Astrocyte (in vitro differentiated cells and primary cell): ENCODE measurements at regions not wholly inside any gene's neighbourhood (a gene's known extent, or its start where the extent isn't known, plus 50 kb on each side); places are given as distances from the start of the nearest gene placed in this dataset.
"Not testable (repeated sequence)": the region's sequence is repeated elsewhere in the genome, so short reads cannot be mapped to it uniquely, and the experiment has no call there.

Experiments
- DNase-seq: peaks from one replicate; pipeline ENCODE4 v3.0.0-alpha.2; 2010; ENCODE audit warnings: low read depth
- FAIRE-seq: peaks from 2 replicates; lab custom pipeline; 2011; peaks lifted over from hg19 to GRCh38; lab: Jason Lieb, UNC
- H2AFZ ChIP-seq: 2 replicates; pipeline ENCODE4 v1.6.0; 2012; ENCODE audit warnings: low read depth, low read length, inconsistent platforms
- H3K27ac ChIP-seq: 2 replicates; pipeline ENCODE4 v1.5.1; 2011; ENCODE audit warnings: low read depth, low read length, inconsistent platforms
- H3K27me3 ChIP-seq: 2 replicates; pipeline ENCODE4 v1.6.0; 2011; ENCODE audit warnings: low read length, inconsistent platforms; ENCODE audit not compliant: insufficient read depth
- H3K36me3 ChIP-seq: 2 replicates; pipeline ENCODE4 v1.5.1; 2011; ENCODE audit warnings: low read length, inconsistent platforms; ENCODE audit not compliant: insufficient read depth
- H3K4me1 ChIP-seq: 2 replicates; pipeline ENCODE4 v1.5.1; 2011; ENCODE audit warnings: low read length, inconsistent platforms; ENCODE audit not compliant: insufficient read depth
- H3K4me2 ChIP-seq: 2 replicates; pipeline ENCODE4 v1.6.0; 2012; ENCODE audit warnings: low read length, inconsistent platforms
- H3K4me3 ChIP-seq: 2 replicates; pipeline ENCODE4 v1.5.1; 2011; ENCODE audit warnings: low read depth, mild to moderate bottlenecking, low read length, inconsistent platforms; ENCODE audit not compliant: insufficient read depth
- H3K79me2 ChIP-seq: 2 replicates; pipeline ENCODE4 v1.6.0; 2012; ENCODE audit warnings: mild to moderate bottlenecking, low read length, inconsistent platforms; ENCODE audit not compliant: insufficient read depth
- H3K9ac ChIP-seq: 2 replicates; pipeline ENCODE4 v1.6.0; 2012; ENCODE audit warnings: mild to moderate bottlenecking, low read length, inconsistent platforms
- H3K9me3 ChIP-seq: 2 replicates; pipeline ENCODE4 v1.5.1; 2012; ENCODE audit warnings: low read depth, mild to moderate bottlenecking, low read length, inconsistent platforms; ENCODE audit not compliant: insufficient read depth
- H4K20me1 ChIP-seq: 2 replicates; pipeline ENCODE4 v1.6.0; 2012; ENCODE audit warnings: low read length, inconsistent platforms; ENCODE audit not compliant: insufficient read depth
- H3K27ac Mint-ChIP-seq: one replicate; pipeline ENCODE4 v1.8.0; 2021; ENCODE audit warnings: mild to moderate bottlenecking, mixed read lengths; ENCODE audit not compliant: unreplicated experiment
- H3K27me3 Mint-ChIP-seq: one replicate; pipeline ENCODE4 v1.8.0; 2021; ENCODE audit warnings: low read depth, mixed read lengths; ENCODE audit not compliant: unreplicated experiment
- H3K36me3 Mint-ChIP-seq: one replicate; pipeline ENCODE4 v1.8.0; 2021; ENCODE audit warnings: low read depth, mixed read lengths; ENCODE audit not compliant: unreplicated experiment
- H3K4me1 Mint-ChIP-seq: one replicate; pipeline ENCODE4 v1.8.0; 2021; ENCODE audit warnings: low read depth, mixed read lengths; ENCODE audit not compliant: unreplicated experiment
- H3K4me3 Mint-ChIP-seq: one replicate; pipeline ENCODE4 v1.8.0; 2021; ENCODE audit warnings: mild to moderate bottlenecking, moderate library complexity, mixed read lengths; ENCODE audit not compliant: unreplicated experiment
- H3K9me3 Mint-ChIP-seq: one replicate; pipeline ENCODE4 v1.8.0; 2021; ENCODE audit warnings: mild to moderate bottlenecking, mixed read lengths; ENCODE audit not compliant: unreplicated experiment
- EZH2 ChIP-seq: IDR thresholded peaks from 2 replicates; pipeline ENCODE4 v1.6.1; 2012; ENCODE audit warnings: mild to moderate bottlenecking, low read length, inconsistent platforms; ENCODE audit not compliant: insufficient read depth
- TF ChIP-seq, protein P1 (sequence below): IDR thresholded peaks from 2 replicates; pipeline ENCODE4 v1.5.1; 2011; ENCODE audit warnings: low read depth, mild to moderate bottlenecking, inconsistent platforms, low read length, moderate library complexity; ENCODE audit not compliant: insufficient read depth

GRCh38 chr3:110995461-110996231, 76.0 kb upstream of the NECTIN3 start:
- Mint-ChIP-seq H3K9me3 (peaks cover 1% of the 10 kb centered on the region), H3K4me3 (no peak overlapping the region), H3K4me1 (no peaks in the 10 kb centered on the region), H3K27me3 (no peaks in the 10 kb centered on the region), H3K36me3 (no peaks in the 10 kb centered on the region), H3K27ac (no peak overlapping the region)
- Histone ChIP-seq H2AFZ (peak overlapping the region; percentile 2), H3K79me2 (no peaks in the 10 kb centered on the region), H3K4me2 (no peak overlapping the region), H3K27me3 (no peaks in the 10 kb centered on the region), H3K4me1 (no peaks in the 10 kb centered on the region), H3K36me3 (no peaks in the 10 kb centered on the region), H4K20me1 (no peaks in the 10 kb centered on the region), H3K9me3 (no peaks in the 10 kb centered on the region), H3K9ac (no peak overlapping the region), H3K4me3 (no peak overlapping the region), H3K27ac (no peak overlapping the region)
- FAIRE-seq: peak; percentile 37
- peak; percentile 52 for DNase-seq
- TF ChIP-seq, protein P1, sequence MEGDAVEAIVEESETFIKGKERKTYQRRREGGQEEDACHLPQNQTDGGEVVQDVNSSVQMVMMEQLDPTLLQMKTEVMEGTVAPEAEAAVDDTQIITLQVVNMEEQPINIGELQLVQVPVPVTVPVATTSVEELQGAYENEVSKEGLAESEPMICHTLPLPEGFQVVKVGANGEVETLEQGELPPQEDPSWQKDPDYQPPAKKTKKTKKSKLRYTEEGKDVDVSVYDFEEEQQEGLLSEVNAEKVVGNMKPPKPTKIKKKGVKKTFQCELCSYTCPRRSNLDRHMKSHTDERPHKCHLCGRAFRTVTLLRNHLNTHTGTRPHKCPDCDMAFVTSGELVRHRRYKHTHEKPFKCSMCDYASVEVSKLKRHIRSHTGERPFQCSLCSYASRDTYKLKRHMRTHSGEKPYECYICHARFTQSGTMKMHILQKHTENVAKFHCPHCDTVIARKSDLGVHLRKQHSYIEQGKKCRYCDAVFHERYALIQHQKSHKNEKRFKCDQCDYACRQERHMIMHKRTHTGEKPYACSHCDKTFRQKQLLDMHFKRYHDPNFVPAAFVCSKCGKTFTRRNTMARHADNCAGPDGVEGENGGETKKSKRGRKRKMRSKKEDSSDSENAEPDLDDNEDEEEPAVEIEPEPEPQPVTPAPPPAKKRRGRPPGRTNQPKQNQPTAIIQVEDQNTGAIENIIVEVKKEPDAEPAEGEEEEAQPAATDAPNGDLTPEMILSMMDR: no peak
- TF ChIP-seq EZH2: no peak

- H3K36me3 ChIP-seq, H3K27ac ChIP-seq, FAIRE-seq, H3K9ac ChIP-seq, H3K9me3 ChIP-seq, H3K4me1 ChIP-seq, DNase-seq, H4K20me1 ChIP-seq, H3K36me3 Mint-ChIP-seq, H3K27me3 ChIP-seq, H3K4me3 ChIP-seq, H3K4me3 Mint-ChIP-seq, H2AFZ ChIP-seq, H3K4me1 Mint-ChIP-seq, H3K9me3 Mint-ChIP-seq, H3K27me3 Mint-ChIP-seq, H3K79me2 ChIP-seq, H3K4me2 ChIP-seq, H3K27ac Mint-ChIP-seq: not testable (repeated sequence)
Observed at GRCh38 chr3:110998766-110999165, 72.8 kb upstream of the NECTIN3 start.

DNA sequence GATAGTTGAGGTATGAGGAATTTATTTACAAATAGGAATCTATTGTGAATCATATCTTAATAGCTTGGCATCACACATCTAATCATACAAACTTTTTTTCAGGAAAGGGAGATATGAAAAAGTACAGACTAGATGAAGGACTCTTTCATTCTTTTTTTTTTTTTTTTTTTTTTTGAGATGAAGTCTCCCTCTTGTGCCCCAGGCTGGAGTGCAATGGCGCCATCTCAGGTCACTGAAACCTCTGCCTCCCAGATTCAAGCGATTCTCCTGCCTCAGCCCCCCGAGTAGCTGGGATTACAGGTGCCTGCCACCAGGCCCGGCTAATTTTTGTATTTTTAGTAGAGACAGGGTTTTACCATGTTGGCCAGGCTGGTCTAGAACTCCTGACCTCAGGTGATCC, 65.1 kb upstream of the NECTIN3 start:
- not testable (repeated sequence) for H3K27ac Mint-ChIP-seq, H3K4me3 ChIP-seq, H3K4me3 Mint-ChIP-seq, H3K27me3 Mint-ChIP-seq, H3K9ac ChIP-seq, DNase-seq, H3K36me3 ChIP-seq, H3K27me3 ChIP-seq, H4K20me1 ChIP-seq, H3K79me2 ChIP-seq, H3K4me2 ChIP-seq, H3K36me3 Mint-ChIP-seq, H2AFZ ChIP-seq, H3K4me1 Mint-ChIP-seq, H3K9me3 Mint-ChIP-seq, FAIRE-seq, H3K9me3 ChIP-seq, H3K27ac ChIP-seq, H3K4me1 ChIP-seq
